Neuron (in vitro differentiated cells): ENCODE measurements at regions not wholly inside any gene's neighbourhood (a gene's known extent, or its start where the extent isn't known, plus 50 kb on each side); places are given as distances from the start of the nearest gene placed in this dataset.
"Not testable (repeated sequence)": the region's sequence is repeated elsewhere in the genome, so short reads cannot be mapped to it uniquely, and the experiment has no call there.

Source experiments
- H2AFZ ChIP-seq: one replicate; pipeline ENCODE4 v1.6.1; 2013; ENCODE audit warnings: low read depth, mild to moderate bottlenecking, inconsistent platforms, low read length, moderate library complexity
- H3K27me3 ChIP-seq: one replicate; pipeline ENCODE4 v1.6.1; 2013; ENCODE audit warnings: low read length; ENCODE audit not compliant: insufficient read depth
- H3K36me3 ChIP-seq: one replicate; pipeline ENCODE4 v1.6.1; 2013; ENCODE audit warnings: low read length; ENCODE audit not compliant: insufficient read depth
- H3K4me1 ChIP-seq: one replicate; pipeline ENCODE4 v1.6.1; 2013; ENCODE audit warnings: low read length; ENCODE audit not compliant: insufficient read depth
- H3K4me3 ChIP-seq: 2 replicates; pipeline ENCODE4 v1.5.1; 2013; ENCODE audit warnings: mild to moderate bottlenecking, low read length, moderate library complexity
- H3K9me3 ChIP-seq: one replicate; pipeline ENCODE4 v1.6.1; 2013; ENCODE audit warnings: low read length

DNA sequence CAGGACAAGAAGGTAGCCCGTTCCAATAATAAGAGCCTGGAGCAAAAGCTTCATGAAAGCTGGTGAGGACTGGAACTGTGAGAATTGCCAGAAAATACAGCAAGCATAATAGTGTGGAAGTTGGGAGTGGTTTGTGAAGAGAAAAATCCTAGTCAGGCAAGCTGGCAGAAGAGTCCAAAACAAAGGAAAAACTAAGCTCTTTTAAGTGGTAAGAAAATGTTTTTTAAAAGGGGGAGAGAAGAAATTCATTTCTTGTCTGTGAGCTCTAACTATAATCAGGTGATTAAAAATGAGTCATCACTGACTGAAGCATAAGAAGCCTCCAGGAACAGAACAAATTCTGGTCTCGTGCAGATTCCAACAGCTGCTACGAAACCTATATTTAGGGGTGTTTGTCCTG lies 102.6 kb downstream of the CAAP1 start:
- Histone ChIP-seq H3K27me3 (no peaks in the 10 kb centered on the region), H2AFZ (no peak overlapping the region), H3K36me3 (no peaks in the 10 kb centered on the region), H3K9me3 (no peaks in the 10 kb centered on the region), H3K4me3 (no peak overlapping the region), H3K4me1 (no peaks in the 10 kb centered on the region)

DNA sequence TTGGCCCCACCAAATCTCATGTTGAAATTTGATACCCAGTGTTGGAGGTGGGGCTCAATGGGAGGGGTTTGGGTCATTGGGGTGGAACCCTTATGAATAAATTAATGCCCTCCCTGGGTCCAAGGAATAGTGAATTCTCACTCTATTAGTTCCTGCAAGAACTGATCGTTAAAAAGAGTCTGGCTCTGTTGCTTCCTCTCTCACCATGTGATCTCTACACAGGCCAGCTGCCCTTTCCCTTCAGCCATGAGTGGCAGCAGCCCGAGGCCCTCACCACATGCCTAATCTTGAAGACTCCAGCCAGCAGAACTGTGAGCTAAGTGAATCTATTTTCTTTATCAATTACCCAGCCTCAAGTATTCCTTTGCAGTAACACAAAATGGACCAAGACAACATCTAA lies 106.0 kb downstream of the CAAP1 start:
- H3K4me1 ChIP-seq = no peaks in the 10 kb centered on the region
- no peaks in the 10 kb centered on the region for H3K36me3 ChIP-seq
- no peaks in the 10 kb centered on the region for H3K9me3 ChIP-seq
- H3K4me3 ChIP-seq = no peak overlapping the region
- H2AFZ ChIP-seq = no peak overlapping the region
- no peaks in the 10 kb centered on the region for H3K27me3 ChIP-seq

GRCh38 chr9:26782899-26783298 lies 109.7 kb downstream of the CAAP1 start:
- Histone ChIP-seq H3K4me1 (no peaks in the 10 kb centered on the region), H3K36me3 (no peaks in the 10 kb centered on the region), H3K4me3 (no peak overlapping the region), H3K9me3 (no peaks in the 10 kb centered on the region), H3K27me3 (no peaks in the 10 kb centered on the region), H2AFZ (no peak overlapping the region)

GRCh38 chr9:26781906-26782305 lies 110.7 kb downstream of the CAAP1 start:
- no peak overlapping the region for H2AFZ ChIP-seq
- H3K36me3 ChIP-seq = no peaks in the 10 kb centered on the region
- no peaks in the 10 kb centered on the region for H3K27me3 ChIP-seq
- no peaks in the 10 kb centered on the region for H3K4me1 ChIP-seq
- H3K4me3 ChIP-seq = no peak overlapping the region
- no peaks in the 10 kb centered on the region for H3K9me3 ChIP-seq

GRCh38 chr9:26780307-26780706 lies 112.3 kb downstream of the CAAP1 start:
- H2AFZ ChIP-seq, H3K9me3 ChIP-seq, H3K36me3 ChIP-seq, H3K4me1 ChIP-seq, H3K4me3 ChIP-seq, H3K27me3 ChIP-seq: not testable (repeated sequence)

GRCh38 chr9:26779062-26779461 lies 113.5 kb downstream of the CAAP1 start:
- H2AFZ ChIP-seq = no peak overlapping the region
- no peaks in the 10 kb centered on the region for H3K36me3 ChIP-seq
- no peaks in the 10 kb centered on the region for H3K27me3 ChIP-seq
- no peak overlapping the region for H3K4me3 ChIP-seq
- no peaks in the 10 kb centered on the region for H3K4me1 ChIP-seq
- no peaks in the 10 kb centered on the region for H3K9me3 ChIP-seq

- Histone ChIP-seq H3K27me3 (no peaks in the 10 kb centered on the region), H3K4me1 (no peaks in the 10 kb centered on the region), H3K36me3 (no peaks in the 10 kb centered on the region), H3K4me3 (no peak overlapping the region), H2AFZ (no peak overlapping the region), H3K9me3 (no peaks in the 10 kb centered on the region)
Measured at GRCh38 chr9:26775391-26775790, 117.2 kb downstream of the CAAP1 start.

DNA sequence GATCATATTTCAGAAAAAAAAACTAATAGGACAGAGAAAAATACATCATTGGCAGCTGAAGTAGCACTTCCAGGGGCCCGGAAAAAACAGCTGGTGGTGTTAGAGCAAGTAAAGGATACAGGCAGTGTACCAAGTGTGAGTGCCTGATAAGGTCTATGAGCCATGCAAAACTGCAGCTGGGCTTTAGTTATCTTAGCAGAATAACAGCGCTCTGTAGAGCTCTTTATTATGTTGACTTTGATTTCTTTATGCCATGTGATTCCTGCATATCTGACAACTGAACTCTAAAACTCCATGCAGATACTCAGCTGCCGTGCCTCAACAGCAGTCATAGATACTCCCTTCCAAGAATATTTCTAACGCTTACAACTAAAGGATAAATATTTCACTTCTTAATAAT lies 119.5 kb downstream of the CAAP1 start:
- no peak overlapping the region for H3K4me3 ChIP-seq
- H3K27me3 ChIP-seq = no peaks in the 10 kb centered on the region
- no peaks in the 10 kb centered on the region for H3K4me1 ChIP-seq
- H3K36me3 ChIP-seq = no peaks in the 10 kb centered on the region
- no peaks in the 10 kb centered on the region for H3K9me3 ChIP-seq
- no peak overlapping the region for H2AFZ ChIP-seq

DNA sequence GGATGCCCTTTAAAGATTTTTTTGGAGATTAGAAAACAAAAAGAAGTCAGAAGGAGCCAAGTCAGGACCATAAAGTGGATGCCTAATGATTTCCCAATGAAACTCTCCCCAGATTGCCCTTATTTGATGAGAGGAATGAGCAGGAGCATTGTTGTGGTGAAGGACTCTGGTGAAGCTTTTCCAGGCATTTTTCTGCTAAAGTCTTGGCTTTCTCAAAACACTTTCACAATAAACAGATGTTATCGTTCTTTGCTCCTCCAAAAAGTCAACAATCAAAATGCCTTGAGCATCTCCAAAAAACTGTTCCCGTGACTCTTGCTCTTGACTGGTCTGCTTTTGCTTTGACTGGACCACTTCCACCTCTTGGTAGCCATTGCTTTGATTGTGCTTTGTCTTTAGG lies 121.8 kb downstream of the CAAP1 start:
- Histone ChIP-seq H3K27me3 (no peaks in the 10 kb centered on the region), H3K36me3 (no peaks in the 10 kb centered on the region), H2AFZ (no peak overlapping the region), H3K9me3 (no peaks in the 10 kb centered on the region), H3K4me3 (no peak overlapping the region), H3K4me1 (no peaks in the 10 kb centered on the region)

DNA sequence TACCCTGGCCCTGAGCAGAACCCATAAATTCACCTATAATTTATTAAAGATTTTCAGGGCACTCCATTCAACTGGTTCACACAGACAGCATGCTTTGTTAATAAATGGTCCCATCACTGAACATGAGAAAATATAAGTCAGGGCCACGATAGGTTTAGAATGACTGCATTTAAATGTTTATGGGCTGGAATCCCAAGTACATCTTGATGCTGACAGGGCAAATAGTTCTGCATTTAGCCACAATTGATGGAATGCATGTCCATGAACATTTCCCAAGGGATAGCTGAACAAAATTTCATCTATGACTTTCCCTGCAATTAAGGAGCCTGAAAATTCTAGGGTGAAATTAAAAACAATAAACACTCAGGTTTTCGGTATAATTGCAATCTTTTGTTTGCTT lies 124.5 kb downstream of the CAAP1 start:
- no peak overlapping the region for H2AFZ ChIP-seq
- no peaks in the 10 kb centered on the region for H3K36me3 ChIP-seq
- no peaks in the 10 kb centered on the region for H3K27me3 ChIP-seq
- H3K4me1 ChIP-seq = no peaks in the 10 kb centered on the region
- H3K4me3 ChIP-seq = no peak overlapping the region
- H3K9me3 ChIP-seq = no peaks in the 10 kb centered on the region

DNA sequence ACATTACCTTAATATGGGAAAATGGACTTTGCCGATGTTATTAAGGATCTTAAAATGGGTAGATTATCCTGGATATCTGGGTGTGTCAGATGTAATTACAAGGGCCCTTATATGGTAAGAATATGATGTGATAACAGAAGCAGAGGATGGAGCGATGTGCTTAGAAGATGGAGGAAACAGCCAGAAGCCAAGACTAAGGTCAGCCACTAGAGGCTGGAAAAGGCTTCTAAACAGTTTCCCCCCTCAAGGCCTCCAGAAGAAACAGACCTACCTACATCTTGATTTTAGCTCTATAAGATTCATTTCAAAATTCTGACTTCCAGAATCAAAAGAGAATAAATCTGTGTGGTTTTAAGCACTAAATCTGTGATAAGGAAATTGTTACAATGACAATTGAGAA lies 131.9 kb downstream of the CAAP1 start:
- Histone ChIP-seq H2AFZ (no peak overlapping the region), H3K4me1 (no peaks in the 10 kb centered on the region), H3K9me3 (no peaks in the 10 kb centered on the region), H3K27me3 (no peaks in the 10 kb centered on the region), H3K36me3 (no peaks in the 10 kb centered on the region), H3K4me3 (no peak overlapping the region)

GRCh38 chr9:26758655-26759054 lies 133.9 kb downstream of the CAAP1 start:
- H3K4me1 ChIP-seq = peaks cover 16% of the 10 kb centered on the region
- H2AFZ ChIP-seq = no peak overlapping the region

GRCh38 chr9:26756881-26757280 lies 135.7 kb downstream of the CAAP1 start:
- Histone ChIP-seq H2AFZ (no peak overlapping the region), H3K9me3 (no peaks in the 10 kb centered on the region), H3K4me3 (no peak overlapping the region), H3K36me3 (no peaks in the 10 kb centered on the region), H3K4me1 (peaks cover 19% of the 10 kb centered on the region), H3K27me3 (no peaks in the 10 kb centered on the region)

More at GRCh38 chr9:26758655-26759054, 133.9 kb downstream of the CAAP1 start:
- Histone ChIP-seq H3K9me3 (no peaks in the 10 kb centered on the region), H3K27me3 (no peaks in the 10 kb centered on the region), H3K36me3 (no peaks in the 10 kb centered on the region), H3K4me3 (no peak overlapping the region)

DNA sequence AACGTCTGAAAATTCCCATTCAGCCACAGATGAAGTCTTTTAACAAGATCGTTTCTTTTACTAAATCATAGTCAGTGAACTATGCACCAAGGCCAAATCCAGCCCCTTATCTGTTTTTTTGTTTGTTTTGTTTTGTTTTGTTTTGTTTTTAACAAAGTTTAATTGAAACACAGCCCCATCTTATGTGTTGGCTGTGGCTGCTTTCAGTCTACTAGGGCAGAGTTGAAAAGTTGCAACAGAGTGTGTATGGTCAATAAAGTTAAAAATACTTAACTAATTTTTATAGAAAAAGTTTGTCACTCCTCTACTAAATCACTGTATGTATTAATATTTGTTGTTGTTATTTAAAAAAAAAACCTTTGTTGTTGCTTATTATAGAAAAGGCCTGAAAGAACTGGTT lies 137.1 kb downstream of the CAAP1 start:
- Histone ChIP-seq H2AFZ (peak overlapping the region; percentile 2), H3K36me3 (no peaks in the 10 kb centered on the region), H3K4me3 (no peak overlapping the region), H3K27me3 (no peaks in the 10 kb centered on the region), H3K9me3 (no peaks in the 10 kb centered on the region), H3K4me1 (peaks cover 22% of the 10 kb centered on the region)
